T-helper 2 cell treated with Interferon-gamma antibody and Interleukin-4, amounts not matched to agents 100 ng/mL and 5 ng/mL, for 36 hours (primary cell): ENCODE measurements at regions not wholly inside any gene's neighbourhood (a gene's known extent, or its start where the extent isn't known, plus 50 kb on each side); places are given as distances from the start of the nearest gene placed in this dataset.
"Not testable (repeated sequence)": the region's sequence is repeated elsewhere in the genome, so short reads cannot be mapped to it uniquely, and the experiment has no call there.

Experiments used
- intact Hi-C: fragments of 100-400 bp; cut with micrococcal nuclease; formaldehyde crosslinking; loops from one replicate; pipeline ENCODE4 v1.15.1; 2023

DNA sequence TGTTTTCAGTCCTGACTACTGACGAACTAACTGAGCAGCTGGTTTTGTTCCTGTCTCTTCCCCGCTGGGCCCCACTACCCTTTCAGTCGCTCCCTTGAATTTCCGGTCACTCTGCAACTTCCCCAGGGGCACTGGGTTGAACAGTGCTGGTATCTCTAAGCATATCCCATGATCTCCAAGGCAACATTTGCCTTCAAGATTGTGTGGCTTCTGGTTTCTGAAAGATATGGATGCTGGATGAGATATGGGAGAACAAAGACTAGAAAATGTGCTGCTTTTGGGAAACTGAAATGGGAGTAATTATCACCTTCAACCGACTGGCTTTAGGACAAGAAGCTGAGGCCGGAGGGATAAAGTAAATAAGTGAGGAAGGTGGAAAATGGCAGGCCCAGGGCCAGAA is 258.2 kb upstream of the PIK3R1 start:
- intact Hi-C loops = no loop called here

DNA sequence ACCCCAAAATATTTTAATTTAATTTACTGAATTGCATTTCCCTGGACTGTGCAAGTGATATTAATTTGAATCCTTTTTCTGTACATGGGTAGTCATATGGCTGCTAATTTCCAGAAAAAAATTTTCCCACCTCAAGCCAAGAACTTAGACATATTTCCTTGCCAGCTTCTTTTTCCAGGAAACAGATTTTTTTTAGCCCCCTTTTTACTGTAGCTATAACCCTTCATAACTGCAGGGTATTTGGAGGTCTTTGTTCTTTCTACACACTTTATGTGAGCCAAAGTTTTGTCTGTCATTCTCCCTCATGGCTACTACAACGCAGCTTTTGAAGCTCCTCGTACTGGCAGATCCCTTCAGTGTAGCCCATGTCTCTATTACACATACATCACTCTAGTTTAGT is 261.2 kb upstream of the PIK3R1 start:
- intact Hi-C loops = no loop called here

DNA sequence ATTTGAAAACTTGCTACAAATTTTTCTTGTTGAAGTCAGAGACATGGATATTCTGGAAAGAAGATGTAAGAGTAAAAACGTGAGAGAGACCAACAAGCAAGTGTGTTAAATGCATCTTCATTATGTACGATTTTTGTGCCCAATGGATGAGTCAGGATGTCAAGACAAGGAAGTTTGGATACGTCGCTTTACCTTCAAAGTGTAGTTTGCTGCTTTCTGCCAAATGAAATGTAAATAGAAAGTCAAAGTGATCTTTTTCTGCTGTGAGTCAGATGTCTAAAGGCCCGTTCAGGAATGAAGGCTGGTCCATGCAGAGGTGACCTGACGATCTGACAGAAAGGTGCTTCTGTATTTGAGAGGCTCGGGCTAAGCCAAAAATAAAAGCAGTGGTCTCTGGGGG is 273.1 kb upstream of the PIK3R1 start:
- intact Hi-C loops = no loop called here

DNA sequence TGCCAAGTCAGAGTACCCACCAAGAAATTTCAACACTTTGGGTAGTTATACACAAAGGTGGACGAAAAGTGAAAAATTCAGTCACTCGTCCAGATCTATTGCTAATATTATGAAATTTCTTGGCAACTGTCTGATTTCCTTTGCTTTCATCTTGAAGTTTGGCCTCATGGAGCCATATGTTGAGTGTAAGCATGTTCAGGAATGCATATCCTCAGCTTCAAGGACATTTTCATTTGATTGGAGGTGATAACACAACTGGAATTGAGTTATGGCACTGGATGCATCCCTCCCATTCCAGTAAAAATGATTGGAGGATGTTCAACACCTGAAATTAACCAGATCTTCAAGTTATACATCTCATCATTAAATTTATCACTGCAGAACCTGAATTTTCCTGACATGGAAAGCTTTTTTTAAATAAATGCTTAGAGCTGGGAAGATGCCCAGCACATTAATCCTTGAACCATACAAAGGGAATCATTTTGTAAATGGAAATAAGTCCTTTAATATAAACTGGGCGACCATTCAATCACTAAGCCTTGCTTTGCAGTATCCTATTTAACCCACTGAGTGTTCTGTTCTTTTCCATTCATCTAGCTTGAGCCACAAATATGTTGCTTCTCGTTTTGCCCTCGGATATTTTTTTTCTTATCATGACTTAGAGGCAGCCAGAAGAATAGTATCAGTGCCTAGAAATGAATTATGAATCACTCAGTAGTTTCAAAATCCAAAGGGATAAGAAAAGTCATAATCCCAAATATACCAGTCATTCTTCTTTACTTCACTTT is 273.7 kb upstream of the PIK3R1 start:
- intact Hi-C loops = no loop called here

DNA sequence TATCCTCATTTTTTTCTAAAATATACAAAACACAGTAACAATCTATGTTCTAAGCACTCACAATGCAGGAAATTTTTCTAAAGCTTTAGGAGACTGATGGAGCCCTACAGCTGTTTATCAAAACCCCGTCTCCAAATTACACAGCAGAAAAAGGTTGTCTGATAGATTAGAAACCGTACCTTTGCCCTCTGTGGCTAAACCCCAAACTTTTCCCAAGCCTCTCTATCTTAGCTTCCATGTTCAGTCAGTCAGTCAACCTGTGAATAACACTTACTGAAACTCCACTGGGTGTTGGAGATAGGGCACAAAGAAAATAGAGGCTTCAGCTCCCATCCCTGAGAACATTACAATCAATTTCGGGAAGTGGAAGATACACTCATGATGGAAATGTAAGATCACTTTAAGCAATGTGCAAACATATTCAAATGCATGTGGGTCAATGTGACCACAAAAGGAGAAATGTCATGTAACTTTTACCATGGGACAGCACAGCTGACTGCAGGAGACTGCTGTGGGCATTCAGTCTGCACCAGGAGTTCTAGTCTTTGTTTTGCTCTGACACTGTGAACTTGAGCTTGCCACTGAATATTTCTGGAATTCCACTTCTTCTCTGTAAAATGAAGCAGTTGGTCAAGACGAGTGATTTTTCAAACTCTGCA is 279.5 kb upstream of the PIK3R1 start:
- intact Hi-C loops = no loop called here

DNA sequence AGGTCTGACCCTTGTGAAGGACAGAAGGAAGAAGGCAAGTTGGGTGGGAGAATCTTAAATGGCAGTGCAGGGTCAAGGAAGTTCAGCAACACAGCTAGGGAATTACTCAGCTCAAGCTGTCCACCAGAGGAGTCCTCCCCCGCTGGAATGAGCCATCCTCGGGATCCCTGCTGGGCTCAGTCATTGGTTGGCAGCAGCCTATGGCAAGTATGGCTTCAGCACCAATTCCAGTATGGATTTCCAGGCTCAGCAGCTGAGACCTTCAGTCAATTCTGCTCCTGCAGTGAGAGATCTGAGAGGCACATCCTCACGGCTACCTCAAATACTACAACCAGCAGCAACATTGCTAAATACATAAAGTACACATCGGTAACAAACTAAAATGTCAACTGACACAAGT is 280.6 kb upstream of the PIK3R1 start:
- intact Hi-C loops = no loop called here

GRCh38 chr5:67925511-67925910 is 290.0 kb upstream of the PIK3R1 start:
- intact Hi-C loops = no loop called here

GRCh38 chr5:67921004-67921601 is 294.5 kb upstream of the PIK3R1 start:
- intact Hi-C loops = no loop called here

- intact Hi-C loops = not testable (repeated sequence)
These were observed 296.0 kb upstream of the PIK3R1 start for GRCh38 chr5:67919532-67919931.

- intact Hi-C loops = no loop called here
These were observed 298.0 kb upstream of the PIK3R1 start for GRCh38 chr5:67917561-67917960.

DNA sequence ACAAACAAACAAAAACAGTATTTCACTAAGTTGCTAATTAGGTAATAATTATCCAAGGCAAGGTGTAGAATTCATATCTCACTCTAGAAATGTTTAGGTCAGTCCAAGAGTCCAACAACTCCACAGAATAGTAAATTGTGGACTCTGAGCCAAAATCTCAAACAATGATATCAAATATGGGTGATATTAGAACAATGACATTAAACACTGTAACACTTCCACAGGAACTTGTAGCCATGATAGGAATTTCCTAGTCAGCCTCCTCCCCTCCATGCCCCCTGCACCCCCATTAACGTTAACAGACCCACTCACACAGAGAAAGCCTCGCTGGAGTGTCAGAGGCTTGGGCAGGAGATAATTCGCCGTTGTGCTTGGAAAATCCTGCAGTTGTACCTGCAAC is 305.0 kb upstream of the PIK3R1 start:
- intact Hi-C loops = no loop called here

DNA sequence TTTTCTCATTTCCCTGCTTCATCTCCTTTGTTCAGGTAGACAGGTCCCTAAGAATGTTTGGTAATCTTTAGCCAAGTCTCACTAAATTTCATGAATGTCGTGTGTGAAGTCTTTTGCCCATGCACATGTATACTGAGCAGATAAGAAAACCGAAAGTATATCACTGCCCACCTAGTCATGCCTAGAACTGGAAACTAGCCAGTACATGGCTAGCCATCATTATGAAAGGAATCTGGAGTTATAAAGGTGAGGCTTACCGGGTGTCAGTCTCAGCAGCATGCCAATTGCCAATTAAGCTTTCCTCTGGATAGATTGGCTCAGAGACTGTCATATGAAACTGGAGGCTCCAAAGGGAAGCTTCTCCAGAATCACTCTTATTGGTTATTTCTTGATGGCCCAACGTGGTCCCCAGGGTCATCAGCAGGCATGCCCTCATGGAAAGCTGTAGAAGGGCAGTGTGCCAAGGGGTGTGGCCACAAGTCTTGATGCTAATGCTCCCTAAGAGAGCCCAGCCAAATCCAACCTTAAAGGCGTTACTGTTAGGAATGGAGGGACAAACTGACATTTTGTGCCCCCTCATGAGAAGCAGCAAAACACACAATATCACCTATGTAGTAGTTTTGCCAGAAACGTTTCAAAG is 307.3 kb upstream of the PIK3R1 start:
- intact Hi-C loops = no loop called here

- intact Hi-C loops = no loop called here
These were observed 311.2 kb upstream of the PIK3R1 start for GRCh38 chr5:67904366-67904765.

DNA sequence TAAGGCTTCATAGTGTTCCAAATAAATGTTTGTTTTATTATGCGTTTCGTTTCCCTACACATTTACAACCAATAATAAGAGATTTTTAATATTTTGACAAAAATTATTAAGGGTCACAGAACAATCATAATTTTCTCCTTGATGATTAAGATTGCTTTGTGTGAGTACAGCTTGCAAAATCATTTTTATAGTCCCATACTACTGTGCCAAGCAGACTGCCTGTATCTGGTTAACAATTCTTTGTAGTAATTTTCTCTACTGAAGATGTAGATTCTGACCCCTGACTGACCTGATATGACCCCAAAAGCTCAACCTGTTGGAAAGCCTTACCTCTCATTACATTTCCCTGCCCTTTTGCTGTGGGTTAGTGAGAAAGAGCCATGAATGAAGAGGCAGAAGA is 311.9 kb upstream of the PIK3R1 start:
- intact Hi-C loops = no loop called here

DNA sequence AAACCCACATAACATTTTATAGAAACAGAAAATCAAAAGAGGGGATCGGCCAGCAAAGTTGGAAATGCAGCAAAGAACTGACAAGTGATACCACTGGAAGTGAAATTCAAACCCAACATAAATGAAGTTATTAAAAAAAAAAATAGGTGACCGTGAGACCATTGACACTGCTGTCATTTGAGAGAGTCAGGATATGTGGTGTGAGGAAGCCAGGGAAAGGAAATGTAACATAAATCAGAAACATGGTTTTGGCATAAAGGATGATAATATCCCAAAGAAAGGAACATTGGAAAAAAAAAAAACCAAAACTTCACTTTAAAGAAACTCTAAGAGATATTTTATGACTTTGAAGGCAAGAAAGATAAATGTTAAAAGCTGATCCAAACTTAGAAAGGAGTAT is 312.4 kb upstream of the PIK3R1 start:
- intact Hi-C loops = no loop called here

- intact Hi-C loops = no loop called here
These were observed 313.1 kb upstream of the PIK3R1 start for GRCh38 chr5:67902497-67902830.

DNA sequence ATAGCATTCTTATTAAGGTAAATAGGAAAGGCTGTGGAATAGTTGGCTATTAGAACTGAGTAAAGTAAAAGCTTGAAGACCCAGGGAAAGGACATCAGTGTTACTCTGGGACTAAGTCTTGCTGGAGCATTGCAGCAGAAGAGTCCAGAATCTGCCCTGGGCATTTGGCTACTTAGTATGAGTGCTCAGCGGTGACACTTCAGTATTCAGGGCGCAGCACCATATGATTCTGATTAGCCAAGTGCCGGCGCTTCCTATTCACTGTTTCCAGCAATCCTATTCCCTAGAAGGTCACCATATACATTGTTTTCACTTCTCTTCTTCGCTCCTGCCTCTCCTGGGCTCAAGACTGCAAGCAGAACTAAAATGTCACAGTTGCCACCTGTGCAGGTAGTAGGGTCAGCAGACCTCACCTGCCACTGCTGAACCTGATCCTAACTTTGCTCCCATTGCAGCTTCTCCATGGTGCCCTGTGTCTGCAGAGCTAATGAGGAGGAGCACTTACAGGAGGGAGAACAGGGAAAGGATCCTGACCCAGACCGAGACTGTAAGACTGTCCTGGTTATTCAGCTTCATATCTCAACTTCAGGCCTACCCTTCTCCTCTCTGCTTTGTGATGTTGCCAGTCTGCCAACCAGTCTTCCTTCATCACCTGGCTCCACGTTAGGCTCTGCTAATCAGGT is 313.6 kb upstream of the PIK3R1 start:
- intact Hi-C loops = no loop called here

GRCh38 chr5:67900514-67900913 is 315.0 kb upstream of the PIK3R1 start:
- intact Hi-C loops = no loop called here

DNA sequence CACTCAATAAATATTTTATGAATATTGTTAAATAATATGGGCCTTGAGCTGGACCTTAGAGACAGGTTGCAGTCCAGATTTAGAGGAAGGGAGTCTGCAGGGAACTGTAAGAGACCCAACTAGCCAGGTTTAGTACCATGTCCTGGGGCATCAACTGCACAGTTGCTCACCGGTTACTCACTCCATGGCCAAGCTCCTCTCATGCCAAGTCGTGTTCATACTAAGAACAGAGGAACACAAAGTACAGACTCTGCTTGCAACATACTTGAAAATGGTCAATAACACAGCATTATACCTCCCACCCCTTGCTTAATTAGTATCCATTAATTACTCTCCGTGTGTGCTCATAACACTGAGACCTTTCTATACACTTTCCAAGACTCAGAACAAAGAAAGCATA is 317.6 kb upstream of the PIK3R1 start:
- intact Hi-C loops = no loop called here

- intact Hi-C loops = no loop called here
These were observed 318.1 kb upstream of the PIK3R1 start for GRCh38 chr5:67897431-67897830.

DNA sequence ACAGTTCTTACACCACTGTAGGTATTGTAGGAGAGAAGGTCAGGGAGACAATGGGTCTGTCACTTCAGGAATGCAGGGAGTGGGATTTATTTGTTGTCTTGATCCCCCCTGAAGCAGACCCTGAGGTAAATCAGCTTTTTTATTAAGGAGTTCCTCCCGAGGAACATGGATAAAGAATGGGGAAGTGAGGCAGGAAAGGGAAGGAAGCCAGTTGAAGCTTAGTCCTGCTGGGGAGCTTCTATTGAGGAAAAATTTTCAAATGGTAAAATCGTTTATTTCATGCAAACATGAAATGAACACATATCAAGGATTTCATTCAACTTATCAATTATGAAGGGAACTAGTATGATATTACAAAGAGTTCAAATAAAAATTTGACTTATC is 318.6 kb upstream of the PIK3R1 start:
- intact Hi-C loops = no loop called here
